ENCODE measurements at regions not wholly inside any gene's neighbourhood (a gene's known extent, or its start where the extent isn't known, plus 50 kb on each side); places are given as distances from the start of the nearest gene placed in this dataset.

GRCh38 chr3:25040748-25041147, 387.3 kb upstream of the RARB start:
- no peak for DNase-seq (ENCODE audit: low read depth in 2 of 2)

DNA sequence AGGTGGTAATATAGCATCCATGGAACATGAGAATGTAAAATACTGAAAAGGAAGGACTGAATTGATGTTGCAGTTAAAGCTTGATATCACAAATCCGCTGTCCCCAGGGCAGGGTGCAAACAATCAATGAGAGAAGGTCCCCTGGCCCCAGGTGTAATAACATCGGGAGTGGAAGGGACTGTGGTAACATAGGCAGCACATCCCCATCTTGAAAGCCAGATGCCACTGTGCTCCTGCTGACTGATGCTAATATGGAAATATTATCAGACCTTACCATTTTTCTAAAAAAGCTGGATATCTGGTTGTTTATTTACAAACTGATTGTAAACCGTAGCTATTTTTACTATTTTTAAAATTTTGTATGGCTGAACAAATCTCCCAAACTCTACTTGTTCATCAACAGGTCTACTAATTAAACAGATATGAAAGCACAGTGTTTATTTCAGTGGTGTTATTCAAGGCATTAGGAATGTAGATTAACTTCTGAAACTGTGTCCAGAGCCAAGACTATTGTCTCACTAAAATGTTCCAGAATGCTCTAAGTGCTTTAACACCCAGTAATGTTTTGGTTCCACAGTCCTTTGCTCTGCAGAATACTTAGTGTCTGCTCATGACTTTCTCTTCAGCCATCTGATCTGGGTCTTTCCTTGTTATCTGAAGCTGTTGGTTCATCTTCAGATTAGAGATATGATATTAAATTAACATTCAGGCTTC, 386.0 kb upstream of the RARB start:
- no peak for DNase-seq (ENCODE audit: low read depth in 2 of 2)

- DNase-seq (ENCODE audit: low read depth in 2 of 2): no peak
Measured at GRCh38 chr3:25043177-25043576, 384.9 kb upstream of the RARB start.

DNA sequence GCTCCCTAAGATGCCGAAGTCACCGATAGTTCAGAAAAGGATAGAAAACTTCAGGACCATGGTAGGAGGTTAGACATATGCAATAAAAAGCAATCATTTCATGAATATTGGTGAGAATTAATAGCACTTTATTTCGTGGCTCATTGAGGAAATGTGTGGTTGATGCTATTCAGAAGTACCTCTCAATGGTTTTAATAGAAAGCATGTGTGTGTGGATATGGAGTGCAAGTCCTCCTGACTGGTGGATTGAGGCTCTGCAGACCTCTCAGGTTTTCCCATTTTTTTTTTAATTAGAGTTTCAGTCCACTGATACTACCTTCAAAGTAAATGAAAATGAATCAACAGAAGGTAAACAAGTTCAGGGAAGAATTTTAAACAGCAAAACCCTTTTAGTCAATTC, 384.3 kb upstream of the RARB start:
- no peak for DNase-seq (ENCODE audit: low read depth in 2 of 2)

DNA sequence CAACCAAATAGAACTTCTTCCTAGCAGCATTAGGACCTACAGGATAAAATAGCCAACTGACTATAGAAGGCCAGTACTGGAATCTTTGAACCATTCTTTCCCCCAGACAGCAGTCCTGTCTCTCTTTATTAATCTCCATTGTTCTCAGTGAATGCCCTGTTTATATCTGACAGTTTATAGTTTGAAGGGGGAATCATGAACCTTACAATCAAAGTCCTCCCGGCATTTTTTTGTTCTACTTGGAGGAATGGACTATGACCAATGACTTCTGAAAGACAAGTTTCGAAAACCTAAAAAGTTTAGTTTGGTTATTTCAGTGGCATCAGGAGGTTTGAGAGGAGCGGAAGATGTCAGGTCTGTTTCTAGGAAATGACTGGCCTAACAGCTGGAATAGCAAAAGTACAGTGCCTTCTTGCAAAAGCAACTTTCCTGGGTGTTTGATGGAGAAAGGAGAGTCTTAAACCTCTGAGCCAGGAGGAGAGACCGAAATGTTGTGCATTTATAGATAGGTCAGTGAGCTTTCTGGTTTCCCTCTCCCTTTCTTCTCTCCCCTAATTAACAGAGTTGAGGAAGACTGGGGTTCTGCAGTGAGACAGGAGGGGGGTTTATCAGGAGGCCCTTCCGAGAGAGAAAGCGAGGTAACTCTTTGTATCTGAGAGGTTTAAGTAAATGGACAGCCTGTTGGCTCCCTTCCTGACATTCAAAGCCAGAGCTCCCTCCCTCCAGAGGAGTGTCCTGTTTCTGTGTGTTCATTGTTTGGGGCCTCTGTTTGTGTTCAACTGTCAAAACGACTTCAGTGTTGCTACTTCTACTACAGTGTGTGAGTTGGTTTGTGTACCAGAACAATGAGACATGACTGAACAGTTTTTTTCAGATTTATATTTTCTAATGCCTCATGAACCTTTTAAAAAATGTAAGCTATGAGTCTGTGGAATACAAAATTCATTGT, 383.0 kb upstream of the RARB start:
- no peak for DNase-seq (ENCODE audit: low read depth in 2 of 2)

DNA sequence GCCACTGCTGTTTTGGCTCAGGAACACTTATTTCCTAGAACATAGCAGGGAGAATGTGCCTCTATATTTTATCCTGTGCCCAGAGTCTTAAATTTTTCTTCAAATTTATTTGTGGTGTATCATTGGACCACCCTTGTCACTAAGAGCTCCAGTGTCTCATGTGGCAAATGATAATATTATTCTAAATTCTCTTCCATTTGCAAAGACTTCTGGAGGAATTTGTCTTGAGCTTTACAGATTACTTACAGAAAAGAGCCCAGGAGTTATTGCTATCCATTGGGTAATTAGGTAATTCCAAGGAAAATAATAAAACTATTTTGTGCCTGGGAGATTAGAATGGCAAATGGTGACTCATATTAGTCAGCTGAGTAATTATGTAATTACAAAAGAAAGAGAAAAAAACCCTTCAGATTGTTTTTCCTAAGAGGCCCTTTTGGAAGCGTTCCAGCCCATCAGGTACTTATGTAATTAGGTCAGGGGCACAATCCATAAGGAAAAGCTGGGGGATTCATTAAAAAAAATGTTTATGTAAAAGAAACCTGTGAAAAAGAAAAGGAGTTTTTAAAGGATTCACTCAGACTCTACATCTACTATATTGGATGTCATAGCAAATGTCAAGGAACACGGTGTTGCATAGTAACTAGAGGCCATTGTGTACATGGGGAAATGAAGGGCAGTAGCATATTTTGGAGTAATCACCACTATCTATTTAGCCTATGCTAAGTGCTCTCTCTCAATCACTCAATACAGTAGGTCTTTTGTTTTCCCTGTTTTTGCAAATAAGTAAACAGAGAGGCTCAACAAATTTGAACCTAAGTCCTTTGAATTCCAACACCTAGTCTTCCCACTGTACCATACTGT, 380.9 kb upstream of the RARB start:
- DNase-seq (ENCODE audit: low read depth in 2 of 2): no peak

DNA sequence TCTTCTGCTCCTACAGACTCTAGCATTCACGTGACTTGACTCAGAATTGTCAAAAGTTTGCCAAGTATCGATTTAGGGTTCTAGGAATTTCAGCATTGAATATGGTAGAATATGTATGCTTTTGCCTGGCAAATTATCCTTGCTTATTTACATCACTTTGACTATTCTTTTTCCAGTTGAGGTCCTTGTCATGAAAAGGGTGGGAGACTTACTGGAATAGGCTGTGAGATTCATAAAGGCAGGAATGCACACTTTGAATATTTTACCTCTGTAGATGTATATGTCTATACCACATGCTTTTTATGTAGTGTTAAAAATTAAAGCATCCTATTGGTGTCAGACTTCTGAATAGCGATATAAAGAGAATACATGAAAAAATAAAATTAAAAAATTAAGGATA, 378.8 kb upstream of the RARB start:
- DNase-seq (ENCODE audit: low read depth in 2 of 2): no peak

- DNase-seq (ENCODE audit: low read depth in 2 of 2): no peak
Measured at GRCh38 chr3:25053360-25053759, 374.7 kb upstream of the RARB start.

DNA sequence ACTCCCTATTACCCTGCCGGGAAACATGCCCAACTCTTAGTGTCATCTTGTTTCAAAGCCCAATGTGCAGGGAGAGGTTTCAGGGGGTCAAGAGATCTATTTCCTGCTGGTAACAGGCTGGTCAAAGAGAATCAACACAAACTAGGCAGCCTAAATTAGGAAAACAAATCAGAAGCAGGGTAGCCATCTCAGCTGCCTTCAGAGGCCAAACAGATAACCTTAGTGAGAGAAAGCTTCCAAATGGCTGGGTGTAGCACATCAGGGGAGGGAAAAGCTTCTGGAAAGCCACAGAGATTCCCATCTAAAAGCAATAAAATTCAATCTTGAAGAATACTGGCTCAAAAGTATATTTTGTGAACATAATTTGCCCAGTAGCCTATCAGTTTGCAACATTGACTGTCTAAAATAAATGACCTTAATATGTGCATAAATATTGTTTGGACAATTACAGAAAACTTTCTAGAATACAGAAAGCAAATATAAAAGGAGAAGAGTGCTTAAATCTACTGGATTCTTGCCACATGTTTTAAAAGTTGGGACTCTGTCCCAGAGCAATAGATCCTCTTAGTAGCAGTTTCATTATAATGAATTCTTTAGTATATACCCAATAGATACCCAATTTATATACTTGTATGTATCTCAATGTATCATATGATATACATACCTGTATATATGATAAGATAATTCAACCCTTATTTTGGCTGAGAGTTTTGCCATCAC, 371.9 kb upstream of the RARB start:
- DNase-seq (ENCODE audit: low read depth in 2 of 2): no peak

DNA sequence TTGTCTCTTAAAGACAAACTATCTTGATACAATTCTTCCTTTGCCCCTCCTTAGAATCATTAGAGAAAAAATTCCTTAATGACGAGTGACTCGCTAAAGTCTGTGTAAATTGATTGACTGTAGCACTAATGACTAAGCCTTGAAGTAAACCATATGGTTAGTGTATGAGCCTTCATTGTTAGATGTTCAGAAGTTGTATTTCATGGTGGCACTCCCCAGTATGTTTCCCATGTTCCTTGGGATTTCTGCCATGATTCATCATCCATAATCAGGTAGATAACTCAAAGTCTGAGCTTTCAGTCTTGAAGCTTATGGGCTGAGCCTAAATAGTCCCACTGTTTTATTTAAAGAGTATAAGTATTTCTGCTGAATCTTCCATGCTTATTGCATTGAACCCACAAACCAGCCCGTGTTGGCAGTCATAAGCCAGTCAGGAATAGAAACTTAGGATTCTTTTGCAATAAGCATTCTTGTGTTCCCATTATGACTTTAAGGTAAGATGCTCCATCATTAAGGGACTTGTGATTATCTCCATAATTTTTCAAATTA, 371.2 kb upstream of the RARB start:
- no peak for DNase-seq (ENCODE audit: low read depth in 2 of 2)

- DNase-seq (ENCODE audit: low read depth in 2 of 2): no peak
Measured at GRCh38 chr3:25057379-25057778, 370.7 kb upstream of the RARB start.

DNA sequence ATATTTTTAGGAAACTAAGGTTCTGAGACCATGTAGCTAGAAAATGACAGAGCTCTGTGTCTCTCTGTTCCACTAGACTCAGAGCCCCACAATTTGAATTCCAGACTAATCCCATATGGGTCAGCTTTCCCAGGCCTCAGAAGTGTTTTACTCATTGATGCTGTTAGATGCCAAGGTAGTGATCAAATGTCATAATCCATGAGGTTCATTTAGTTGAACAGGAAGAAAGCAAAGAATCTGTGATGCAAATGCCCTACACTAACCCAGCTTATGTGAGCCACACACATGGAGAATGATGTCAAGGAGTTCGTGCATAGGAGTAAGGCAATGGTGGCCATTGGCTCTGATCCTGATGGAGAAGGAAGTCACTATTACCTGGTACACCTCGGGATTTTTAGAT, 363.4 kb upstream of the RARB start:
- DNase-seq (ENCODE audit: low read depth in 2 of 2): no peak

DNA sequence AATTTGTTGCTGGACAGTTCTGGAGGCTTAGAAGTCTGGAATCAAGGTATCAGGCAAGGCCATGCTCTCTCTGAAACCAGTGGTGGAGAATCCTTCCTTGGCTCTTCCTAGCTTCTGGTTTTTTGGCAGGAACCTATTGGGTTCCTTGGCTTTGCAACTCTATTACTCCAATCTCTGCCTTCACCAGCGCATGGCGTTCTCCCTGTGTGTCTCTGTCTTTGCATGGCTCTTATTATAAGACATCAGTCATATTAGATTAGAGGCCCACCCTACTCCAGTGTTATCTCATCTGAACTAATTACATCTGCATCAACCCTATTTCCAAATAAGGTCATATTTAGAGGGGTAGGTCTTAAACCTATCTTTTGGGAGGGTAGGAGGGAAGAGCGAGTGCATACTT, 358.1 kb upstream of the RARB start:
- no peak for DNase-seq (ENCODE audit: low read depth in 2 of 2)

DNA sequence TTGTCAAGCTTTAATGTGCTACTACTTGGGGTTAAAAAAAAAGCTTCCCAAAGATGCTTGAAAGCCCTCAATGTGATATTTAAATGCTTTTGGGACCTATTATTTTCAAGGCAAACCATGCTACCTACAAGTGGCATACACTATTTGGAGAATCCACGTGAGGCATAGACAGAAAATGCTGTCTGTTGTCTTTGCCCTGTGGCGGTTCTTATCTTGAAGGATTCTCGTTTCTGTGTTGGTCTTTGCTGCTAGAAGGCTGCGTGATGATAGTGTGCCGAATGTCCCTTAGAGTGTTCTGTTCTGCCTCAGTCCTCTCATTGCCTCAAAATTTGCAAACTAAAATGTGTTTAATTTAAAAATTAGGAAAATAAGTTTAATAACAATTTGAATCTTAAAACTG, 356.2 kb upstream of the RARB start:
- no peak for DNase-seq (ENCODE audit: low read depth in 2 of 2)

- no peak for DNase-seq (ENCODE audit: low read depth in 2 of 2)
Measured at GRCh38 chr3:25073423-25073822, 354.6 kb upstream of the RARB start.

DNA sequence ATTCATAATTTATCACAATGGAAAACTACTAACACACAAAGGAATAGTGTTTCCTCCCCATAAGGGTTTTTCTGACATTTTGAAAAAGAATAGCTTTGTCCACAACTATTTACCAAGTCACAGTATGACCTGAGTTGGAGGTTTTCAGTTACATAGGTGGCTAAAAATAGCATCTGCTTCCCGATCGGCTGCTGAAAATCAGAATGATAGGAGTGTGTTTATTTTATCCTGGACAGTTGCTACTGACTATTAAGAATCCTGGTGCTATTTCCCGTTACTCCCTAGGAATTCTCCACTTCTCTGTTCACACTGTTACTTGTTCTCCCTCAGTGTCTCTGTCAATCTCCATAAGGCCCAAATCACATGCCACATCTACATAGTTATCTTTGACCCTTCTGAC, 353.9 kb upstream of the RARB start:
- DNase-seq (ENCODE audit: low read depth in 2 of 2): no peak

GRCh38 chr3:25080461-25080860, 347.6 kb upstream of the RARB start:
- DNase-seq (ENCODE audit: low read depth in 2 of 2): no peak

- no peak for DNase-seq (ENCODE audit: low read depth in 2 of 2)
Measured at GRCh38 chr3:25084016-25084415, 344.0 kb upstream of the RARB start.

DNA sequence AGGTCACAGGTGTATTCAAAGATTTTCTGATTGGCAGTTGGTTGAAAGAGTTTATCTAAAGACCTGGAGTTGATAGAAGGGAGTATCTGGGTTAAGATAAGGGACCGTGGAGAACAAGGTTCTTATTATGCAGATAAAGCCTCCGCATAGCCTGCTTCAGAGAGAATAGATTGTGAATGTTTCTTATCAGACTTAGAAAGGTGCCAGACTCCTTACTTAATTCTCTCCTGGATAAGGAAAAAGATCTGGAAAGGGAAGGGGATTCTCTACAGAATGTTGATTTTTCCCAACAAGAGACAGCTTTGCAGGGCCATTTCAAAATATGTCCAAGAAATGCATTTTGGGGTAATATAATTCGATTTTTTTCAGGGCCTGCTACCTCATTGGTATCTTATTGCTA, 341.3 kb upstream of the RARB start:
- no peak for DNase-seq (ENCODE audit: low read depth in 2 of 2)

DNA sequence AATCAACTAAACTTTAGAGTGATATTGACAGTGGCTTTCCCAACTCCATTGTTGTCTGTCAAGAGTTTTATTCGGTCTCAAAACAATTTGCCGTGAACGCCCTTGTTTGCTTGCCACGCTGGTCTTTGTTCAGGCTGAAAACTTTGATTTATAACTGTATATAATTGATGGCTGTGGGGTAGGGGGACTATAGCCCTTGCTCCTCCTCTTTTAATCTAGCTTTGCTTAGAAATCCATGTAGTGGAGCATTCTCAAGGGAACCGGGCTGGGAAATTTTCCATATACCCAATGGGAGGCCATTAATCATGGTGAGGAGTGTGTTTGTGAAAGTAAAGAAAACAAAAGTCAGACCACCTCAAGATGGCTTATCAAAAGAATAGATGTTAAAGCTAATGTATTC, 339.8 kb upstream of the RARB start:
- DNase-seq (ENCODE audit: low read depth in 2 of 2): no peak

Measured in dermis microvascular lymphatic vessel endothelial cell (primary cell).